Osteocyte (in vitro differentiated cells): ENCODE measurements at regions not wholly inside any gene's neighbourhood (a gene's known extent, or its start where the extent isn't known, plus 50 kb on each side); places are given as distances from the start of the nearest gene placed in this dataset.

Experiments used
- DNase-seq: peaks from one replicate; pipeline ENCODE4 v3.0.0; 2021; ENCODE audit warnings: mixed read lengths; ENCODE audit not compliant: unreplicated experiment; ENCODE audit errors: extremely low spot score
- H3K27ac Mint-ChIP-seq: one replicate; pipeline ENCODE4 v1.8.0; 2021; ENCODE audit warnings: mild to moderate bottlenecking, mixed read lengths; ENCODE audit not compliant: unreplicated experiment
- H3K27me3 Mint-ChIP-seq: one replicate; pipeline ENCODE4 v1.8.0; 2021; ENCODE audit warnings: mixed read lengths; ENCODE audit not compliant: unreplicated experiment
- H3K36me3 Mint-ChIP-seq: one replicate; pipeline ENCODE4 v1.8.0; 2021; ENCODE audit warnings: mixed read lengths; ENCODE audit not compliant: unreplicated experiment
- H3K4me1 Mint-ChIP-seq: one replicate; pipeline ENCODE4 v1.8.0; 2021; ENCODE audit warnings: mixed read lengths; ENCODE audit not compliant: unreplicated experiment
- H3K4me3 Mint-ChIP-seq: one replicate; pipeline ENCODE4 v1.8.0; 2021; ENCODE audit warnings: mild to moderate bottlenecking, moderate library complexity, mixed read lengths; ENCODE audit not compliant: unreplicated experiment
- H3K9me3 Mint-ChIP-seq: one replicate; pipeline ENCODE4 v1.8.0; 2021; ENCODE audit warnings: mixed read lengths; ENCODE audit not compliant: unreplicated experiment
- TF ChIP-seq, protein P1 (sequence below): fragments of 200-600 bp; sonication (generic); IDR thresholded peaks from 2 replicates; pipeline ENCODE4 v1.5.0; 2021; ENCODE audit warnings: antibody characterized with exemption, mild to moderate bottlenecking, moderate library complexity

- no peaks in the 10 kb centered on the region for H3K9me3 Mint-ChIP-seq
- peaks cover 5% of the 10 kb centered on the region for H3K27me3 Mint-ChIP-seq
Measured at GRCh38 chr2:39603436-39603835, 62.3 kb upstream of the TMEM178A start.

GRCh38 chr2:39604866-39605265 lies 60.9 kb upstream of the TMEM178A start:
- TF ChIP-seq, protein P1, sequence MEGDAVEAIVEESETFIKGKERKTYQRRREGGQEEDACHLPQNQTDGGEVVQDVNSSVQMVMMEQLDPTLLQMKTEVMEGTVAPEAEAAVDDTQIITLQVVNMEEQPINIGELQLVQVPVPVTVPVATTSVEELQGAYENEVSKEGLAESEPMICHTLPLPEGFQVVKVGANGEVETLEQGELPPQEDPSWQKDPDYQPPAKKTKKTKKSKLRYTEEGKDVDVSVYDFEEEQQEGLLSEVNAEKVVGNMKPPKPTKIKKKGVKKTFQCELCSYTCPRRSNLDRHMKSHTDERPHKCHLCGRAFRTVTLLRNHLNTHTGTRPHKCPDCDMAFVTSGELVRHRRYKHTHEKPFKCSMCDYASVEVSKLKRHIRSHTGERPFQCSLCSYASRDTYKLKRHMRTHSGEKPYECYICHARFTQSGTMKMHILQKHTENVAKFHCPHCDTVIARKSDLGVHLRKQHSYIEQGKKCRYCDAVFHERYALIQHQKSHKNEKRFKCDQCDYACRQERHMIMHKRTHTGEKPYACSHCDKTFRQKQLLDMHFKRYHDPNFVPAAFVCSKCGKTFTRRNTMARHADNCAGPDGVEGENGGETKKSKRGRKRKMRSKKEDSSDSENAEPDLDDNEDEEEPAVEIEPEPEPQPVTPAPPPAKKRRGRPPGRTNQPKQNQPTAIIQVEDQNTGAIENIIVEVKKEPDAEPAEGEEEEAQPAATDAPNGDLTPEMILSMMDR, result no peak
- Mint-ChIP-seq H3K27me3 (peaks cover 5% of the 10 kb centered on the region), H3K4me1 (peaks cover 13% of the 10 kb centered on the region), H3K36me3 (no peaks in the 10 kb centered on the region), H3K4me3 (no peak overlapping the region), H3K9me3 (no peaks in the 10 kb centered on the region), H3K27ac (no peak overlapping the region)
- DNase-seq, result no peak

More at GRCh38 chr2:39603436-39603835, 62.3 kb upstream of the TMEM178A start:
- TF ChIP-seq, protein P1, result no peak
- H3K4me1 Mint-ChIP-seq, result peaks cover 13% of the 10 kb centered on the region
- H3K36me3 Mint-ChIP-seq, result peaks cover 2% of the 10 kb centered on the region
- no peak for DNase-seq
- H3K4me3 Mint-ChIP-seq, result no peak overlapping the region
- no peak overlapping the region for H3K27ac Mint-ChIP-seq

DNA sequence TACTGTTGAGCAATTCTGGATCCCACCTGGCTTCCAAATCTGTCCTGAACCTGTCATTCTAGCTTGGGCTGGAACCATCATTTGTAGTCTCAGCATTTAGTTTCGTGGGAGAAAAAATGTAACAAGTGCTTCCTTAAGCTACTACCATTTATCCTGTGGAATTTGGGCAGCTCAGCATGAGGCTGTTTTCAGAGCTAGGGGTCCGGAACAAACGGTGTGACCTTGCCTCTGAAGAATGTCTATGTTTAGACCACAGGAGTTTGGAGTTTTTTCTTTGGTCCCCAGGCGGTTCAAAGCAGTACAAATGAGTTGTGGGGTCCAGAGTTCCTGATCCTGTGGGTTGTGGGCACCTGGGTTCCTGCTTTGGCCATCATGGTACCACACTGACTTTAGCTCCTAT lies 59.1 kb upstream of the TMEM178A start:
- no peaks in the 10 kb centered on the region for H3K9me3 Mint-ChIP-seq
- H3K27me3 Mint-ChIP-seq, result peaks cover 5% of the 10 kb centered on the region
- TF ChIP-seq, protein P1, result no peak
- H3K4me1 Mint-ChIP-seq, result peaks cover 13% of the 10 kb centered on the region
- no peak overlapping the region for H3K27ac Mint-ChIP-seq
- no peak for DNase-seq
- H3K4me3 Mint-ChIP-seq, result no peak overlapping the region
- H3K36me3 Mint-ChIP-seq, result no peaks in the 10 kb centered on the region

GRCh38 chr2:39607538-39608262 lies 58.0 kb upstream of the TMEM178A start:
- H3K27ac Mint-ChIP-seq, result no peak overlapping the region
- TF ChIP-seq, protein P1, result no peak
- no peaks in the 10 kb centered on the region for H3K9me3 Mint-ChIP-seq
- no peak for DNase-seq
- no peak overlapping the region for H3K4me3 Mint-ChIP-seq
- peaks cover 5% of the 10 kb centered on the region for H3K27me3 Mint-ChIP-seq
- H3K4me1 Mint-ChIP-seq, result peaks cover 13% of the 10 kb centered on the region
- no peaks in the 10 kb centered on the region for H3K36me3 Mint-ChIP-seq

DNA sequence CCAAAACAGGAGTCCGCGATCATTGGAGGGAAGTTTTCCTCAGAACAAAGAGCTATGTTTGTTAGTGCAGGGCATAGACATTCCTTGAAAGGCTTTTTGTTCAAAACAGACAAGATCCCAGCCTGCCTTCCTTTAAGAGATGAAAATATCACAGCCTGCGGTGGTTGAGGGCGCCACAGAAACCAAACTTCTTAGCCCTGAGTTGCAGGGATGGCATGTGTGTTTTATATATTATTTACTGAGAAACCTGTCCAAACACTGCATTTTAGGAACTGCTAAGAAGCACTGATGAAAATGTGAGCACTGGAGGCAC lies 57.5 kb upstream of the TMEM178A start:
- peaks cover 13% of the 10 kb centered on the region for H3K4me1 Mint-ChIP-seq
- H3K36me3 Mint-ChIP-seq, result no peaks in the 10 kb centered on the region
- H3K27me3 Mint-ChIP-seq, result peaks cover 3% of the 10 kb centered on the region

More for the DNA sequence above, 57.5 kb upstream of the TMEM178A start:
- Mint-ChIP-seq H3K4me3 (no peak overlapping the region), H3K9me3 (no peaks in the 10 kb centered on the region), H3K27ac (no peak overlapping the region)
- TF ChIP-seq, protein P1, result no peak
- no peak for DNase-seq
